HG03060 (cell line): ENCODE measurements at regions not wholly inside any gene's neighbourhood (a gene's known extent, or its start where the extent isn't known, plus 50 kb on each side); places are given as distances from the start of the nearest gene placed in this dataset.
"Not testable (repeated sequence)": the region's sequence is repeated elsewhere in the genome, so short reads cannot be mapped to it uniquely, and the experiment has no call there.

Experiments
- ATAC-seq: cut with Tn5 transposase; IDR thresholded peaks from one replicate; pipeline ENCODE4 v1.9.1; 2021; ENCODE audit warnings: low read depth, moderate number of reproducible peaks; ENCODE audit not compliant: unreplicated experiment

GRCh38 chr7:131626643-131627042 lies 70.2 kb upstream of the PODXL start:
- no peak for ATAC-seq

GRCh38 chr7:131625817-131626372 lies 69.5 kb upstream of the PODXL start:
- ATAC-seq: no peak

GRCh38 chr7:131625345-131625744 lies 68.9 kb upstream of the PODXL start:
- not testable (repeated sequence) for ATAC-seq

DNA sequence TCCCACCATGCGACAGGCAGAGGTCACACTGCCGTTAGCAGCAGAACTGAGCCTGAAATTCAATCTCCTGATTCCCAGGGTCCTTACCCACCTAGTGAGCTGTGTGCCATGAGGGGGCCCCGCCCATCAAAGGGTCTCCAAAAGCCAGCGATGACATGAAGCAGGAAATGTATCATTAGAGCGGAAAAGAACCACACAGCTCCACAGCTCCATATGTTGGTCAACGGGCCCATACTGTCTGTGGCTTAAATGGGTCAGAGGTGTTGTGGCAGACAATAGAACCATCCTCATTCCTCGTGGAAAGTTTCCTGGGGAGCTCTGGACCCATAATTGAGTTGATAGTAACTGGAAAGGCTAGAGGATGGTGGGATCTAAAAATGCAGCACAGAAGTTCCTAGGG lies 68.1 kb upstream of the PODXL start:
- no peak for ATAC-seq

DNA sequence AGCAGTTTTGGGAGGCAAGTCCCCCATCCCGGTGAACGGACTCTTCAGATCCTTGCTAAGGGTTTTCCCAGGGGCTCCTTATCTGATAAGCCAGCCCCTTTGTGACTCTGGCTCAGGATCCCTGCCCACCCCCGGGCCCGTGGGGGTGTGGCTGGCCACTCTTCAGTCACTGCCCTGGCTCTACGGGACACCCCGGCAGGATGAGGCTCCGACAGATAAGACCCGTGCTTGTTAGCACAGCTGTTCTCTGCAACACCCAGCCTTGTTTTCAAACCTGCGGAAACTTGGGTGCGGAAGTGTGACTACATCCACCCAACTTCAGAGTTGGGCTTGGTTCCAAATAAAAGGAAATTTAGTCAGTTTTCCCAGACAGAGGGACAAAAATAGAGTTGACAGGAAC lies 66.7 kb upstream of the PODXL start:
- no peak for ATAC-seq

DNA sequence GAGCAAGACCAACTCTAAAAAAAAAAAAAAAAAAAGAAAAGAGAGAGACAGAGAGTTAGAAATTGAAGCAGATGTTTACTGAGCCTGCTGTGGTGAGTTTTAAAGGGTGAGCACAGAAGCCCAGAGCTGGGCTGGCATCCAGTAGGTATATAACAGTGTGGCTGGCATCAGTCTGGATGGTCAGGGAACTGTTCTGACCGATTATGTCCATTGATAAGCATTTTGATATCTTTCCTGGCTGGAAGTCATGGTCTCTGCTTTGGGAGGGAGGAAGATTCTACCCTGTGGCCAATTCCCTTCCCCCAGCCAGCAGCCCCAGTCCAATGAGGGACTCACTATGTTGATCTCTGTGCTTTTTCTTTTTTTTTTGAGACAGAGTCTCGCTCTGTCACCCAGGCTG lies 65.2 kb upstream of the PODXL start:
- ATAC-seq: no peak

DNA sequence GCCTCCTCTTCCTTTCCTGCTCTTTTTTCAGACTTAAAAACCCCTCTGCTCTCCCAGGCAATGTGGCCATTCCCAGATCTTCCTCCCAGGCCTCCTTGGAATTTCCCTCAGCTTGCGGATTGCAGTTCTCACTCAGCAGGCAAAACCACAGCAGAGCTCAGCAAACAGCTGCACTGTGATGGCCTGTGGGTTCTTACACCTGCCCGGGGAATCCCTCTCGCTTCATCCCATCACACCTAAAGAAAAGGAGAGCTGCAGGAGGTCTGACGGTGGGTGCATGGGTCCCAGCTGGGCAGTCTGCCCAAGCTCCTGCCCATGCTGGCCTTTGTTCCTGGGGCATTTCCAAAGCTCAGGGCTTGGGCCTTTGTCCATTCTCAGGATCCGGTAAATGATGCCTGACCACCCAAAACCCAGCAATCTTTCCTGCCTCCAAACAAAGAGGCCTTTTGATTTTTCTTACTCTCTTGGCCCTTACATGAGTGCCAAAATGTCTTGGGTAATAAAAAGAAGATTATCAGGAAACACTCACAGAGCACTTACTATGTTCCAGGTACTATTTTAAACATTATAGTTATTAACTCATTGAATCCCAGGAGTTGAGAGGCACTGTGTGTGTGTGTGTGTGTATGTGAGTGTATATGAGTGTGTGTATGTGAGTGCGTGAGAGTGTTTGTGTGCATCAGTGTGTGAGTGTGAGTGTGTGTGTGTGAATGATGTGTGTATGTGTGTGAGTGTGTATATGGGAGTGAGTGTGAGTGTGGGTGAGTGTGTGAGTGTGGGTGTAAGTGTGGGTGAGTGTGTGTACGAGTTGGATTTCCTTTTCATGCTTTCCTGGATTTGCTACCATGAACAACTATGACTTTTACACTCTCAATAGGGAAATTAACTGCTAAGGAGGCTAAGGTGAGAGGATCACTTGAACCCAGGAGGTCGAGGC lies 64.5 kb upstream of the PODXL start:
- ATAC-seq: no peak

- no peak for ATAC-seq
Measured at GRCh38 chr7:131619336-131620305, 63.2 kb upstream of the PODXL start.

DNA sequence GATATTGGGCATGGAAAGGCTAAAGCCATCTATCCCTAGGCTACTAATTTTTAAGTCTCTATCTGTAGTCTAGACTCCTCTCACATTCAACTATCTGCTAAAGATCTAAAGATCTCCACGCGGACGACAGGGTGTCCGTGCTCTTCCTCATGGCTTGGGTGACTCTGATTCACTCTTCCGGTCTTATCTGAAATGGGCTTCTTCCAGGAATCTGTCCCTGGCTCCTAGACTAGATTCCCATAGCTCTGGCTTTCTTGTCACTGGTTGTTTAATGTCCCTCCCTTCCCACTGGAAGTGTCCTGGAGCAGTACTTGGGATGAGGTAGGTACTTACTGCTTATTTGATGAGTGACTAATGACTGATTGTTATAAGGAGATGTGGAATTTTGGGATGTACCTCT lies 62.0 kb upstream of the PODXL start:
- ATAC-seq: no peak

DNA sequence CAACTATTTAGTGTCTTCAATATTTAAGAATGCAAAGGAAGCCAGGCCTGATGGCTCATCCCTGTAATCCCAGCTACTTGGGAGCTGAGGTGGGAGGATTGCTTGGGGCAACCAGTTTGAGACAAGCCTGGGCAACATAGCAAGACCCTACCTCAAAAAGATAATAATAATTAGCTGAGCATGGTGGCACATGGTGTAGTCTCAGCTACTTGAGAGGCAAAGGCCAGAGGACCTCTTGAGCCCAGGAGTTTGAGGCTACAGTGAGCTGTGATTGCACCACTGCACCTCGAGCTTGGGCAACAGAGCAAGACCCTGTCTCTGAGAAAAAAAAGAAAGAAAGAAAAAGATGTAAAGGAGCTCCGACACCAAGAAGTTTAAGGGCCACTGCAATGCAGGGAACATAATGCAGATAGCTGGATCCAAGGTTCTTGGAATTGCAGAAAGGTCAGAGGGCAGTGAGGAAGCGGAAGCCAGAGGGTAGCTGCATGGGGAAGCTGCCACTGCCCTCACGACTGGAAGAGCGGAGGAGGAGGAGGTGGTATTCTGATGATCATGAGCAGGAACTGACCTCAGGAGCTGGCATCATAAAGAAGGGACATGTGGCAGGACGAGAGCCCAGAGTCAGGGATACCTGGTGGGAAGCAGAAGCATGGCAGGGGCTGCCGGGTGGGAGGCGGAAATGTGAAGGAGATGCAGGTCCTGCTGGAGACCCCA lies 60.2 kb upstream of the PODXL start:
- ATAC-seq: no peak

GRCh38 chr7:131613909-131614308 lies 57.5 kb upstream of the PODXL start:
- ATAC-seq: no peak

DNA sequence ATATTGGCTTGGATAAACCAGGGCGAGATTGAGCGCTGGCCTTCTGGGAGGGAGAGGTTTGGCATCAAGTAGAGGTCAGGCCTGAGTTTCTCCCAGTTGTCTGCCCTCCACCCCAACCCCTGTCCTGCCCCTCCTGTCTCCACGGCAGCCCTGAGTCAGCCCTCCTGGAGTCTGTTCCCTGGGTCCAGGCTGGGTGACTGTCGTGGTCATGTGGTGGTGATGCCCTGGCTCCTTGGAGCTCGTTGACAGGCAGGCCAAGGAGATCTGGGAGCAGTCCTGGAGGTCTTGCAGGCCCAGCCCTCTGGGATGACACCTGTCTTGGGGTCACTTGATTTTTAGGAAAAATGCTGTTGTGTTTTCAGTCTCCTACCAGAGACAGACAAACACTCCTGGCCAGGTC lies 53.6 kb upstream of the PODXL start:
- no peak for ATAC-seq

- no peak for ATAC-seq
Measured at GRCh38 chr7:131608116-131608500, 51.7 kb upstream of the PODXL start.

GRCh38 chr7:131607291-131608115 lies 51.1 kb upstream of the PODXL start:
- no peak for ATAC-seq

DNA sequence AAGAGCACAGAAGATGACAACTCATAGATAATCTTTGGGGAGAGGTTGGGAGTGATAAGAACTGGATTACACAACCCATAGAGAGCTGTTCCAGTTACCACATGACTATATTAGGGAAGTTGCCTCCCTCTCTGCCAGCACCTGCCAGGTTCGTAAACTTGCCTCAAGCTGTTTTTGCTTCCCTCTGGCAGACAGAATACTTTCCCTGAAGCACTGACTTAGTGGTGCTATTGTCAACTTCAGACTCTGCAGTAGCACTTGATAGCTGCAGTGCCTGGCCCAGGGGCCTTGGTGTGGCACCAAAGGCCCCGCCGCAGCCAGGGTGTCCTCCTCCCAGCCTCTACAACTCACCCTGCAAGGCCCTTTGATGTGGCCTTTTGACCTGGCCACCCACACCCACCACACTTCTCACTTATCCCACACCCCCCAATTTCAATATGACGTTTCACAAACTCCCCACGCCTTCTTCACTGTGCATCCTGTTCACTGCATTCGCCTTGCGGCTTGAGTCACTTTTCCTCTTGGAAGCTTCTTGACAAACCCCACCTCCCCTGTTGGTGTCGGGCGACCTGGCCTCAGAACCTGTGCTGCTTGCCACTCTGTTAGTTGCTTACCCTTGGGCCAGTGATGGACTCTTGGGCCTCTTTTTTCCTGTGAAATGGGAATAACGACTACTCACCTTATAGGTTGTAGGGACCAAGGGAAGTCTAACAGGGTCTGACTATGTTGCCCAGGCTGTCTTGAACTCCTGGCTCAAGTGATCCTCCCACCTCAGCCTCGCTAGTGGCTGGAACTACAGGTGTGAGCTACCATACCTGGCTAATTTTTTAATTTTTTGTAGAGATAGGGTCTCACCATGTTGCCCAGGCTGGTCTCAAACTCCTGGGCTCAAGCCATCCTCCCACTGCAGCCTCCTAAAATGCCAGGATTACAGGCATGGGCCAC lies 50.2 kb upstream of the PODXL start:
- no peak for ATAC-seq
